ENCODE measurements at regions not wholly inside any gene's neighbourhood (a gene's known extent, or its start where the extent isn't known, plus 50 kb on each side); places are given as distances from the start of the nearest gene placed in this dataset.

GRCh38 chrX:122880952-122881351 is 303.1 kb upstream of the GRIA3 start:
- intact Hi-C loops (cut with DNase I) = no loop called here
- Histone ChIP-seq H3K4me1 (no peaks in the 10 kb centered on the region), H3K36me3 (no peaks in the 10 kb centered on the region), H3K27me3 (no peaks in the 10 kb centered on the region), H3K27ac (no peak overlapping the region), H3K9me3 (no peaks in the 10 kb centered on the region), H3K4me3 (replicated peaks in 1 of 3) (no peak overlapping the region)
- no peak for TF ChIP-seq CTCF (IDR thresholded peaks at IDR 0.05)
- no peak for TF ChIP-seq POLR2A (IDR thresholded peaks at IDR 0.05)
- WGBS, 2 donors = 92% methylated on average over 2 of the region's 3 CpGs; no CpG with 5 or more reads in 1 of the 2 donors
- DNase-seq = no peak

GRCh38 chrX:122890729-122891128 is 293.3 kb upstream of the GRIA3 start:
- H3K4me3 ChIP-seq (replicated peaks in 1 of 3) = no peak overlapping the region
- TF ChIP-seq CTCF (IDR thresholded peaks at IDR 0.05) = no peak
- TF ChIP-seq POLR2A (IDR thresholded peaks at IDR 0.05) = no peak
- no peak overlapping the region for H3K27ac ChIP-seq
- no peak for DNase-seq
- H3K4me1 ChIP-seq = no peaks in the 10 kb centered on the region
- no peaks in the 10 kb centered on the region for H3K9me3 ChIP-seq
- no peaks in the 10 kb centered on the region for H3K36me3 ChIP-seq
- intact Hi-C loops (cut with DNase I) = no loop called here
- no peaks in the 10 kb centered on the region for H3K27me3 ChIP-seq

- Histone ChIP-seq H3K9me3 (no peaks in the 10 kb centered on the region), H3K27ac (no peak overlapping the region), H3K4me3 (replicated peaks in 1 of 3) (no peak overlapping the region), H3K27me3 (no peaks in the 10 kb centered on the region), H3K4me1 (no peaks in the 10 kb centered on the region), H3K36me3 (no peaks in the 10 kb centered on the region)
- intact Hi-C loops (cut with DNase I) = no loop called here
- TF ChIP-seq CTCF (IDR thresholded peaks at IDR 0.05) = no peak
- TF ChIP-seq POLR2A (IDR thresholded peaks at IDR 0.05) = no peak
- no peak for DNase-seq
- WGBS, 2 donors = 100% methylated on average over 3 of the region's 7 CpGs; no CpG with 5 or more reads in 1 of the 2 donors
Measured at GRCh38 chrX:122906726-122907125, 277.4 kb upstream of the GRIA3 start.

- H3K27ac ChIP-seq = no peak overlapping the region
- H3K9me3 ChIP-seq = no peaks in the 10 kb centered on the region
- TF ChIP-seq CTCF (IDR thresholded peaks at IDR 0.05) (no peak), POLR2A (IDR thresholded peaks at IDR 0.05) (no peak)
- no peak for DNase-seq
- intact Hi-C loops (cut with DNase I) = no loop called here
- no peaks in the 10 kb centered on the region for H3K36me3 ChIP-seq
- H3K4me1 ChIP-seq = no peaks in the 10 kb centered on the region
- H3K27me3 ChIP-seq = no peaks in the 10 kb centered on the region
- WGBS, 2 donors = 78 to 88% methylated on average over 1 of the region's 1 CpG
- no peak overlapping the region for H3K4me3 ChIP-seq (replicated peaks in 1 of 3)
Measured at GRCh38 chrX:122907375-122907774, 276.7 kb upstream of the GRIA3 start.

- H3K4me3 ChIP-seq (replicated peaks in 1 of 3) = no peak overlapping the region
- H3K27me3 ChIP-seq = no peaks in the 10 kb centered on the region
- H3K36me3 ChIP-seq = no peaks in the 10 kb centered on the region
- intact Hi-C loops (cut with DNase I) = no loop called here
- H3K4me1 ChIP-seq = no peaks in the 10 kb centered on the region
- no peaks in the 10 kb centered on the region for H3K9me3 ChIP-seq
- no peak for DNase-seq
- no peak overlapping the region for H3K27ac ChIP-seq
- WGBS, 2 donors = 74 to 87% methylated on average over 2 of the region's 2 CpGs
- TF ChIP-seq POLR2A (IDR thresholded peaks at IDR 0.05) = no peak
Measured at GRCh38 chrX:122910697-122911096, 273.4 kb upstream of the GRIA3 start.

GRCh38 chrX:122913134-122913533 is 270.9 kb upstream of the GRIA3 start:
- H3K9me3 ChIP-seq = no peaks in the 10 kb centered on the region
- no peaks in the 10 kb centered on the region for H3K36me3 ChIP-seq
- intact Hi-C loops (cut with DNase I) = no loop called here
- H3K4me3 ChIP-seq (replicated peaks in 1 of 3) = no peak overlapping the region
- H3K4me1 ChIP-seq = no peaks in the 10 kb centered on the region
- no peak for DNase-seq
- no peak overlapping the region for H3K27ac ChIP-seq
- H3K27me3 ChIP-seq = no peaks in the 10 kb centered on the region
- TF ChIP-seq CTCF (IDR thresholded peaks at IDR 0.05) = no peak
- TF ChIP-seq POLR2A (IDR thresholded peaks at IDR 0.05) = no peak
- 84 to 90% methylated on average over 1 of the region's 1 CpG for WGBS, 2 donors

Measured in thyroid gland (tissue), 4 donors.